ENCODE measurements at regions not wholly inside any gene's neighbourhood (a gene's known extent, or its start where the extent isn't known, plus 50 kb on each side); places are given as distances from the start of the nearest gene placed in this dataset.

GRCh38 chr2:212915121-212915782 is 236.2 kb downstream of the IKZF2 start:
- TF ChIP-seq CTCF (IDR thresholded peaks at IDR 0.05) (no peak), POLR2A (IDR thresholded peaks at IDR 0.05) (no peak)
- no peaks in the 10 kb centered on the region for H3K36me3 ChIP-seq
- DNase-seq, result no peak
- no peaks in the 10 kb centered on the region for H3K27me3 ChIP-seq
- peaks cover 0 to under 1% of the 10 kb centered on the region in 2 donors for H3K9me3 ChIP-seq
- no peak overlapping the region for H3K27ac ChIP-seq
- peaks cover 0 to 5% of the 10 kb centered on the region in 2 donors for H3K4me1 ChIP-seq
- intact Hi-C loops (cut with DNase I; ENCODE audit: low total_unique reads), result no loop called here
- no peak overlapping the region for H3K4me3 ChIP-seq

GRCh38 chr2:212914392-212914791 is 237.0 kb downstream of the IKZF2 start:
- no peak for DNase-seq
- peaks cover 0 to 5% of the 10 kb centered on the region in 2 donors for H3K4me1 ChIP-seq
- H3K9me3 ChIP-seq, result peaks cover 0 to 4% of the 10 kb centered on the region in 2 donors
- no peak overlapping the region for H3K4me3 ChIP-seq
- no peaks in the 10 kb centered on the region for H3K27me3 ChIP-seq
- H3K27ac ChIP-seq, result no peak overlapping the region
- H3K36me3 ChIP-seq, result no peaks in the 10 kb centered on the region
- intact Hi-C loops (cut with DNase I; ENCODE audit: low total_unique reads), result no loop called here
- no peak for TF ChIP-seq CTCF (IDR thresholded peaks at IDR 0.05)
- no peak for TF ChIP-seq POLR2A (IDR thresholded peaks at IDR 0.05)

GRCh38 chr2:212913640-212914306 is 237.6 kb downstream of the IKZF2 start:
- Histone ChIP-seq H3K4me1 (peaks cover 0 to 5% of the 10 kb centered on the region in 2 donors), H3K4me3 (no peak overlapping the region), H3K27ac (no peak overlapping the region), H3K27me3 (no peaks in the 10 kb centered on the region), H3K36me3 (no peaks in the 10 kb centered on the region), H3K9me3 (peaks cover 0 to 4% of the 10 kb centered on the region in 2 donors)
- no peak for DNase-seq
- intact Hi-C loops (cut with DNase I; ENCODE audit: low total_unique reads), result no loop called here
- TF ChIP-seq POLR2A (IDR thresholded peaks at IDR 0.05), result no peak
- no peak for TF ChIP-seq CTCF (IDR thresholded peaks at IDR 0.05)

GRCh38 chr2:212912445-212913103 is 238.8 kb downstream of the IKZF2 start:
- no peak for DNase-seq
- H3K27me3 ChIP-seq, result no peaks in the 10 kb centered on the region
- peaks cover 0 to 4% of the 10 kb centered on the region in 2 donors for H3K9me3 ChIP-seq
- H3K4me3 ChIP-seq, result no peak overlapping the region
- TF ChIP-seq POLR2A (IDR thresholded peaks at IDR 0.05) (no peak), CTCF (IDR thresholded peaks at IDR 0.05) (no peak)
- no peaks in the 10 kb centered on the region for H3K36me3 ChIP-seq
- peaks cover 0 to 5% of the 10 kb centered on the region in 2 donors for H3K4me1 ChIP-seq
- H3K27ac ChIP-seq, result peak overlapping the region in 1 of 2 donors; percentile 10
- intact Hi-C loops (cut with DNase I; ENCODE audit: low total_unique reads), result no loop called here

DNA sequence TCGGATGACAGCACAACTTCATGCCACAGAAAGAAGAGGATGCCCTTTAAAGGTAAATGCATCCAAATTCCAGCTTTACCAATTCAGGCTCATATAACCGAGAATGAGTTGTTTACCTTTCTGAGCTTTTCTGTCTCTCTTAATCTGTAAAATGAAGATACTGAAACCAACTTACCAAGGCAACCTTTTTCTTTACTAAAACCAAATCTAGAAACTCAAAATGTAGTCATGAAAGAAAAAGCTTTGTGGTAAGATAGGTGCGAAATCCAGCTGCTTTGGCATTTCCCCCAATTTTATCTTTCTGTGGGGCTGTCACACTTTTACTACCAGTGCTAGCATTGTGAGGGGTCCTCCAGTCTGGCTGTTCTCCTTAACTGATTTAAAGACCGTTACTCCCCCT is 240.4 kb downstream of the IKZF2 start:
- TF ChIP-seq CTCF (IDR thresholded peaks at IDR 0.05) (no peak), POLR2A (IDR thresholded peaks at IDR 0.05) (no peak)
- intact Hi-C loops (cut with DNase I; ENCODE audit: low total_unique reads), result no loop called here
- peaks cover 0 to 5% of the 10 kb centered on the region in 2 donors for H3K4me1 ChIP-seq

More for the DNA sequence above, 240.4 kb downstream of the IKZF2 start:
- H3K36me3 ChIP-seq, result no peaks in the 10 kb centered on the region
- peaks cover 0 to 4% of the 10 kb centered on the region in 2 donors for H3K9me3 ChIP-seq
- H3K27me3 ChIP-seq, result no peaks in the 10 kb centered on the region
- no peak overlapping the region for H3K4me3 ChIP-seq
- H3K27ac ChIP-seq, result peak overlapping the region in 1 of 2 donors; percentile 10
- DNase-seq, result no peak
